Neural cell (in vitro differentiated cells): ENCODE measurements at regions not wholly inside any gene's neighbourhood (a gene's known extent, or its start where the extent isn't known, plus 50 kb on each side); places are given as distances from the start of the nearest gene placed in this dataset.

Experiments used
- H2AFZ ChIP-seq: fragments of 200-600, 300-800 bp; sonication (generic), shearing (Covaris generic); 2 replicates; pipeline ENCODE4 v1.6.0; 2014; ENCODE audit warnings: low read depth, mild to moderate bottlenecking, antibody characterized with exemption, low read length, moderate library complexity
- H3F3A ChIP-seq: fragments of 200-600 bp; shearing (Covaris generic); 2 replicates; pipeline ENCODE4 v1.6.1; 2016; ENCODE audit warnings: mild to moderate bottlenecking, moderate library complexity, mixed read lengths, antibody characterized with exemption, low read length; ENCODE audit not compliant: insufficient read depth, poor library complexity, severe bottlenecking
- H3K27ac ChIP-seq: fragments of 200-600, 300-800 bp; sonication (generic), shearing (Covaris generic); 2 replicates; pipeline ENCODE4 v1.5.1; 2014; ENCODE audit warnings: mild to moderate bottlenecking, low read length, moderate library complexity
- H3K27me3 ChIP-seq: fragments of 300-800, 200-600 bp; sonication (generic), shearing (Covaris generic); 2 replicates; pipeline ENCODE4 v1.6.0; 2014; ENCODE audit warnings: mild to moderate bottlenecking, low read depth, low read length, moderate library complexity; ENCODE audit not compliant: insufficient read depth
- H3K36me3 ChIP-seq: fragments of 300-800, 200-600 bp; sonication (generic), shearing (Covaris generic); 2 replicates; pipeline ENCODE4 v1.5.1; 2014; ENCODE audit warnings: mild to moderate bottlenecking, antibody characterized with exemption, low read length, moderate library complexity; ENCODE audit not compliant: insufficient read depth
- H3K4me2 ChIP-seq: fragments of 300-800, 200-600 bp; sonication (generic), shearing (Covaris generic); 2 replicates; pipeline ENCODE4 v1.6.0; 2014; ENCODE audit warnings: mild to moderate bottlenecking, low read length
- H3K4me3 ChIP-seq: fragments of 300-800, 200-600 bp; sonication (generic), shearing (Covaris generic); 2 replicates; pipeline ENCODE4 v1.5.1; 2014; ENCODE audit warnings: mild to moderate bottlenecking, low read length, moderate library complexity
- H3K79me2 ChIP-seq: fragments of 200-600 bp; shearing (Covaris generic); replicated peaks from 2 replicates; pipeline ENCODE4 v1.6.0; 2014; ENCODE audit warnings: mild to moderate bottlenecking, low read length, moderate library complexity; ENCODE audit not compliant: insufficient read depth
- H3K9ac ChIP-seq: fragments of 300-800, 200-600 bp; sonication (generic), shearing (Covaris generic); 2 replicates; pipeline ENCODE4 v1.6.1; 2016; ENCODE audit warnings: mild to moderate bottlenecking, low read length, mixed read lengths
- H3K9me2 ChIP-seq: fragments of 200-600 bp; shearing (Covaris generic); 2 replicates; pipeline ENCODE4 v1.6.1; 2016; ENCODE audit warnings: mild to moderate bottlenecking, low read length, mixed read lengths; ENCODE audit not compliant: insufficient read depth
- H3K9me3 ChIP-seq: fragments of 200-600, 300-800 bp; sonication (generic), shearing (Covaris generic); 2 replicates; pipeline ENCODE4 v1.6.1; 2016; ENCODE audit warnings: mild to moderate bottlenecking, mixed run types, low read length, moderate library complexity, mixed read lengths
- H4K20me1 ChIP-seq: fragments of 200-600 bp; shearing (Covaris generic); 2 replicates; pipeline ENCODE4 v1.6.1; 2016; ENCODE audit warnings: mild to moderate bottlenecking, mixed run types; ENCODE audit not compliant: insufficient read depth
- EP300 ChIP-seq: fragments of 450-650 bp; conservative IDR thresholded peaks from 2 replicates; pipeline ENCODE4 v1.6.1; 2014; ENCODE audit warnings: antibody characterized with exemption, mild to moderate bottlenecking, moderate library complexity; ENCODE audit not compliant: poor library complexity, severe bottlenecking
- EZH2 ChIP-seq: fragments of 200-600, 300-800 bp; shearing (Covaris generic), sonication (generic); IDR thresholded peaks from 2 replicates; pipeline ENCODE4 v1.6.1; 2014; ENCODE audit warnings: antibody characterized with exemption, low read length, borderline replicate concordance, mild to moderate bottlenecking; ENCODE audit not compliant: insufficient read depth, poor library complexity, severe bottlenecking
- MXI1 ChIP-seq: fragments of 450-650 bp; conservative IDR thresholded peaks from 2 replicates; pipeline ENCODE4 v1.6.1; 2014; ENCODE audit warnings: antibody characterized with exemption, mild to moderate bottlenecking; ENCODE audit not compliant: poor library complexity, severe bottlenecking
- POLR2AphosphoS5 ChIP-seq: IDR thresholded peaks from 2 replicates; pipeline ENCODE4 v1.6.1; 2012
- RAD21 ChIP-seq: fragments of 450-650 bp; conservative IDR thresholded peaks from 2 replicates; pipeline ENCODE4 v1.6.1; 2014; ENCODE audit warnings: antibody characterized with exemption, mild to moderate bottlenecking, moderate library complexity
- SMC3 ChIP-seq: fragments of 450-650 bp; conservative IDR thresholded peaks from 2 replicates; pipeline ENCODE4 v1.6.1; 2014; ENCODE audit warnings: antibody characterized with exemption, mild to moderate bottlenecking, moderate library complexity; ENCODE audit not compliant: poor library complexity
- TAF1 ChIP-seq: IDR thresholded peaks from 2 replicates; pipeline ENCODE4 v1.6.1; 2012; ENCODE audit warnings: low read depth
- TF ChIP-seq, protein P1 (sequence below): fragments of 450-650 bp; IDR thresholded peaks from 2 replicates; pipeline ENCODE4 v1.5.1; 2014; ENCODE audit warnings: antibody characterized with exemption, mild to moderate bottlenecking, moderate library complexity; ENCODE audit not compliant: poor library complexity, severe bottlenecking
- TF ChIP-seq, protein P2 (sequence below): IDR thresholded peaks from 2 replicates; pipeline ENCODE4 v1.6.1; 2012; ENCODE audit warnings: borderline replicate concordance

DNA sequence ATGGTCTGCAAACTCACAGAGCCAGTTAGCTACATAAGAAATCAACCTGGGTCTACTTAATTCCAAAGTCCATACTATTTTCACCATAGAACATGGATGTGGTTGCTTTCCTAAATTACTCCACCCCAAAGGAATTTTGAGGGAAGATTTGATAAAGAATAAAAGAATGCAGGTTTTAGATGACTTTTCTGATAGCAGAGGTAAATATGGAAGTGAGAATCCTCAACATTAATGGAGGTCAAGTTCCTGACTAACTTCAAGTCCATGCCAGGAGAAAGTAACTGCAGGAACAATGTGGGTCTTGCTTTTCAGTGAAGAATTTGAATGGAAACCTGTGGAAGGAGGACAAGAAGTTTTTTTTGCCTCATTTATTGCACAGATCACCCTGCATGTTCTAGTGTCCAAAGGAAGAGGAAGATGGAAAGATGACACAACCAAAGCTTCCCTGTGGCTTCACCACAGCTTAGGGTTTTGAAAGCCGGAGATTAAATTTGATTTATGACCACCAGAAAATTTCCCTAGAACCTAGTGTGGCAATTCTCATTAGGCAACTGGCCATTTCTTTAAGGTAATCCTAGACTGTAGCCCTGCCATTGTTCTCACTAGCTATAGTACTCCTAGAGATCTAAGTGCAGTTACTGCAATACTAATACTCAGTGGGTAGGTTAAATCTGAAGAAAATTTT is 429.7 kb downstream of the RAP2B start:
- no peaks in the 10 kb centered on the region for H4K20me1 ChIP-seq
- no peaks in the 10 kb centered on the region for H3K9me3 ChIP-seq
- H3K9ac ChIP-seq = no peak overlapping the region
- no peaks in the 10 kb centered on the region for H3K79me2 ChIP-seq
- no peak overlapping the region for H2AFZ ChIP-seq
- H3K4me2 ChIP-seq = no peak overlapping the region
- no peaks in the 10 kb centered on the region for H3K9me2 ChIP-seq
- no peak overlapping the region for H3K27ac ChIP-seq
- no peaks in the 10 kb centered on the region for H3K27me3 ChIP-seq
- TF ChIP-seq, protein P1, sequence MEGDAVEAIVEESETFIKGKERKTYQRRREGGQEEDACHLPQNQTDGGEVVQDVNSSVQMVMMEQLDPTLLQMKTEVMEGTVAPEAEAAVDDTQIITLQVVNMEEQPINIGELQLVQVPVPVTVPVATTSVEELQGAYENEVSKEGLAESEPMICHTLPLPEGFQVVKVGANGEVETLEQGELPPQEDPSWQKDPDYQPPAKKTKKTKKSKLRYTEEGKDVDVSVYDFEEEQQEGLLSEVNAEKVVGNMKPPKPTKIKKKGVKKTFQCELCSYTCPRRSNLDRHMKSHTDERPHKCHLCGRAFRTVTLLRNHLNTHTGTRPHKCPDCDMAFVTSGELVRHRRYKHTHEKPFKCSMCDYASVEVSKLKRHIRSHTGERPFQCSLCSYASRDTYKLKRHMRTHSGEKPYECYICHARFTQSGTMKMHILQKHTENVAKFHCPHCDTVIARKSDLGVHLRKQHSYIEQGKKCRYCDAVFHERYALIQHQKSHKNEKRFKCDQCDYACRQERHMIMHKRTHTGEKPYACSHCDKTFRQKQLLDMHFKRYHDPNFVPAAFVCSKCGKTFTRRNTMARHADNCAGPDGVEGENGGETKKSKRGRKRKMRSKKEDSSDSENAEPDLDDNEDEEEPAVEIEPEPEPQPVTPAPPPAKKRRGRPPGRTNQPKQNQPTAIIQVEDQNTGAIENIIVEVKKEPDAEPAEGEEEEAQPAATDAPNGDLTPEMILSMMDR = no peak
- TF ChIP-seq MXI1 (no peak), EZH2 (no peak), SMC3 (no peak), EP300 (no peak), TAF1 (no peak), RAD21 (no peak), POLR2AphosphoS5 (no peak)
- TF ChIP-seq, protein P2, sequence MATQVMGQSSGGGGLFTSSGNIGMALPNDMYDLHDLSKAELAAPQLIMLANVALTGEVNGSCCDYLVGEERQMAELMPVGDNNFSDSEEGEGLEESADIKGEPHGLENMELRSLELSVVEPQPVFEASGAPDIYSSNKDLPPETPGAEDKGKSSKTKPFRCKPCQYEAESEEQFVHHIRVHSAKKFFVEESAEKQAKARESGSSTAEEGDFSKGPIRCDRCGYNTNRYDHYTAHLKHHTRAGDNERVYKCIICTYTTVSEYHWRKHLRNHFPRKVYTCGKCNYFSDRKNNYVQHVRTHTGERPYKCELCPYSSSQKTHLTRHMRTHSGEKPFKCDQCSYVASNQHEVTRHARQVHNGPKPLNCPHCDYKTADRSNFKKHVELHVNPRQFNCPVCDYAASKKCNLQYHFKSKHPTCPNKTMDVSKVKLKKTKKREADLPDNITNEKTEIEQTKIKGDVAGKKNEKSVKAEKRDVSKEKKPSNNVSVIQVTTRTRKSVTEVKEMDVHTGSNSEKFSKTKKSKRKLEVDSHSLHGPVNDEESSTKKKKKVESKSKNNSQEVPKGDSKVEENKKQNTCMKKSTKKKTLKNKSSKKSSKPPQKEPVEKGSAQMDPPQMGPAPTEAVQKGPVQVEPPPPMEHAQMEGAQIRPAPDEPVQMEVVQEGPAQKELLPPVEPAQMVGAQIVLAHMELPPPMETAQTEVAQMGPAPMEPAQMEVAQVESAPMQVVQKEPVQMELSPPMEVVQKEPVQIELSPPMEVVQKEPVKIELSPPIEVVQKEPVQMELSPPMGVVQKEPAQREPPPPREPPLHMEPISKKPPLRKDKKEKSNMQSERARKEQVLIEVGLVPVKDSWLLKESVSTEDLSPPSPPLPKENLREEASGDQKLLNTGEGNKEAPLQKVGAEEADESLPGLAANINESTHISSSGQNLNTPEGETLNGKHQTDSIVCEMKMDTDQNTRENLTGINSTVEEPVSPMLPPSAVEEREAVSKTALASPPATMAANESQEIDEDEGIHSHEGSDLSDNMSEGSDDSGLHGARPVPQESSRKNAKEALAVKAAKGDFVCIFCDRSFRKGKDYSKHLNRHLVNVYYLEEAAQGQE = no peak
- H3F3A ChIP-seq = no peaks in the 10 kb centered on the region
- H3K36me3 ChIP-seq = no peaks in the 10 kb centered on the region
- no peak overlapping the region for H3K4me3 ChIP-seq

DNA sequence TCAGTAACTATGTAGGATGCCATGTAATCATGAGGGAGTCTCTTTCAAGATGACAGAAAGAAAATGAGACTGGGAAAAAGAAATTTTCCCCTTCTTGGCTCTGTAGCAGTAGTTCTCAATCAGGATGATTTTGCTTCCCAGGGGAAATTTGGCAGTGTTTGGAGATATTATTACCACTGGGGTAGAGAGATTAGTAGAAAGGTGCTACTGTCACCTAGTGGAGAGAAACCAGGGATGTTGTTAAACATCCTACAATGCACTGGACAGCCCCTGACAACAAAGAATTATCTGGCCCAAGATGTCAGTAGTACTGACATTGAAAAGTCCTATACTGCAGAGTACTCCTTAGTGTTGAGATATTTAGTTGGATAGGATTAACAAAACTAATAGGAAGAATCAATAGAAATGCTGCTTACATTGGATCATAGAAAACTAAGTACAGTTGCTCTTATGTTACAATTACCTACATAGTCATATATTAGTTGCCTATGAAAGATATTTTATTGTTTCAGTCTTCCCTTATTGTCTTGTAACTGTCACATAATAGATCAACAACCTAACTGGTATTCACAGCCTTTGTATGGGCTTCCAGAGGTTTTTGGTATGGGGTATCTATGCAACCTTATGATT is 433.3 kb downstream of the RAP2B start:
- H3K4me3 ChIP-seq = no peak overlapping the region
- no peaks in the 10 kb centered on the region for H3K9me3 ChIP-seq
- H3K27ac ChIP-seq = peak overlapping the region; percentile 30
- no peaks in the 10 kb centered on the region for H3F3A ChIP-seq
- no peak overlapping the region for H3K4me2 ChIP-seq
- no peaks in the 10 kb centered on the region for H3K79me2 ChIP-seq
- no peak overlapping the region for H3K9ac ChIP-seq
- no peaks in the 10 kb centered on the region for H3K27me3 ChIP-seq
- no peak overlapping the region for H2AFZ ChIP-seq
- H4K20me1 ChIP-seq = no peaks in the 10 kb centered on the region
- H3K9me2 ChIP-seq = no peaks in the 10 kb centered on the region
- TF ChIP-seq, protein P2 = peak; percentile 21
- no peak for TF ChIP-seq MXI1
- no peak for TF ChIP-seq TAF1
- no peak for TF ChIP-seq POLR2AphosphoS5
- TF ChIP-seq, protein P1 = peak; percentile 76
- no peak for TF ChIP-seq EZH2
- peak; percentile 40 for TF ChIP-seq EP300
- peak; percentile 81 for TF ChIP-seq RAD21
- TF ChIP-seq SMC3 = peak; percentile 81
- H3K36me3 ChIP-seq = no peaks in the 10 kb centered on the region
